Activated CD8-positive, alpha-beta memory T cell treated with anti-CD3 and anti-CD28 coated beads, Interleukin-2, amount 10 ng/mL, durations not matched to agents 7 days and 5 days (primary cell): ENCODE measurements at regions not wholly inside any gene's neighbourhood (a gene's known extent, or its start where the extent isn't known, plus 50 kb on each side); places are given as distances from the start of the nearest gene placed in this dataset.

Experiments
- ATAC-seq: fragments of 150-1000 bp; cut with Tn5 transposase; one replicate; pipeline ENCODE4 v1.10.0; 2021; ENCODE audit warnings: moderate library complexity
- CTCF ChIA-PET: fragments of 350-600 bp; sonication (Branson Sonifier 250); formaldehyde crosslinking; loops from one replicate; lab custom pipeline; 2021; ENCODE audit warnings: antibody characterized with exemption; lab: Charles Lee
- DNase-seq: peaks from one replicate; pipeline ENCODE4 v3.0.0-alpha.2; 2020
- H3K27ac Mint-ChIP-seq: one replicate; pipeline ENCODE4 v1.8.0; 2021; ENCODE audit warnings: mild to moderate bottlenecking, mixed read lengths
- H3K27me3 Mint-ChIP-seq: one replicate; pipeline ENCODE4 v1.8.0; 2021; ENCODE audit warnings: mixed read lengths
- H3K36me3 Mint-ChIP-seq: one replicate; pipeline ENCODE4 v1.8.0; 2021; ENCODE audit warnings: mild to moderate bottlenecking, mixed read lengths
- H3K4me1 Mint-ChIP-seq: one replicate; pipeline ENCODE4 v1.8.0; 2021; ENCODE audit warnings: mixed read lengths
- H3K4me3 Mint-ChIP-seq: one replicate; pipeline ENCODE4 v1.8.0; 2021; ENCODE audit warnings: mild to moderate bottlenecking, moderate library complexity, mixed read lengths
- H3K9me3 Mint-ChIP-seq: one replicate; pipeline ENCODE4 v1.8.0; 2022; ENCODE audit warnings: low read depth, mixed read lengths

GRCh38 chr9:81225596-81225995, 463.8 kb downstream of the TLE1 start:
- Mint-ChIP-seq H3K27me3 (no peaks in the 10 kb centered on the region), H3K27ac (no peak overlapping the region), H3K36me3 (no peaks in the 10 kb centered on the region), H3K4me1 (no peaks in the 10 kb centered on the region), H3K4me3 (no peak overlapping the region), H3K9me3 (peaks cover 3% of the 10 kb centered on the region)
- ATAC-seq, result no peak
- DNase-seq, result no peak
- CTCF ChIA-PET, result no interaction called here

- peaks cover 3% of the 10 kb centered on the region for H3K9me3 Mint-ChIP-seq
- CTCF ChIA-PET, result no interaction called here
- no peak overlapping the region for H3K4me3 Mint-ChIP-seq
These were observed 464.9 kb downstream of the TLE1 start for GRCh38 chr9:81224166-81225081.

GRCh38 chr9:81214975-81215374, 474.4 kb downstream of the TLE1 start:
- H3K4me1 Mint-ChIP-seq, result no peaks in the 10 kb centered on the region
- no peaks in the 10 kb centered on the region for H3K36me3 Mint-ChIP-seq
- H3K4me3 Mint-ChIP-seq, result no peak overlapping the region
- CTCF ChIA-PET, result no interaction called here
- H3K27ac Mint-ChIP-seq, result no peak overlapping the region
- DNase-seq, result no peak
- H3K27me3 Mint-ChIP-seq, result no peaks in the 10 kb centered on the region
- no peak for ATAC-seq
- H3K9me3 Mint-ChIP-seq, result peaks cover 6% of the 10 kb centered on the region

More at GRCh38 chr9:81224166-81225081, 464.9 kb downstream of the TLE1 start:
- Mint-ChIP-seq H3K27me3 (no peaks in the 10 kb centered on the region), H3K4me1 (no peaks in the 10 kb centered on the region), H3K27ac (no peak overlapping the region), H3K36me3 (no peaks in the 10 kb centered on the region)
- DNase-seq (no peak), ATAC-seq (no peak)

GRCh38 chr9:81213456-81213855, 475.9 kb downstream of the TLE1 start:
- DNase-seq (no peak), ATAC-seq (no peak)
- Mint-ChIP-seq H3K27me3 (no peaks in the 10 kb centered on the region), H3K4me1 (no peaks in the 10 kb centered on the region), H3K9me3 (peaks cover 4% of the 10 kb centered on the region), H3K36me3 (no peaks in the 10 kb centered on the region), H3K27ac (no peak overlapping the region), H3K4me3 (no peak overlapping the region)
- CTCF ChIA-PET, result no interaction called here

- no peaks in the 10 kb centered on the region for H3K4me1 Mint-ChIP-seq
- H3K27ac Mint-ChIP-seq, result no peak overlapping the region
- CTCF ChIA-PET, result no interaction called here
- no peak overlapping the region for H3K4me3 Mint-ChIP-seq
- H3K36me3 Mint-ChIP-seq, result no peaks in the 10 kb centered on the region
- peaks cover 4% of the 10 kb centered on the region for H3K9me3 Mint-ChIP-seq
- ATAC-seq, result no peak
- no peaks in the 10 kb centered on the region for H3K27me3 Mint-ChIP-seq
- DNase-seq, result no peak
These were observed 477.6 kb downstream of the TLE1 start for GRCh38 chr9:81211741-81212140.

GRCh38 chr9:81207651-81208050, 481.7 kb downstream of the TLE1 start:
- Mint-ChIP-seq H3K4me1 (no peaks in the 10 kb centered on the region), H3K27ac (no peak overlapping the region), H3K4me3 (no peak overlapping the region), H3K36me3 (no peaks in the 10 kb centered on the region), H3K9me3 (peaks cover 12% of the 10 kb centered on the region), H3K27me3 (no peaks in the 10 kb centered on the region)
- CTCF ChIA-PET, result no interaction called here
- DNase-seq (no peak), ATAC-seq (no peak)

GRCh38 chr9:81202292-81202691, 487.1 kb downstream of the TLE1 start:
- H3K27me3 Mint-ChIP-seq, result no peaks in the 10 kb centered on the region
- peaks cover 12% of the 10 kb centered on the region for H3K9me3 Mint-ChIP-seq
- H3K27ac Mint-ChIP-seq, result no peak overlapping the region
- H3K36me3 Mint-ChIP-seq, result no peaks in the 10 kb centered on the region
- CTCF ChIA-PET, result no interaction called here
- no peaks in the 10 kb centered on the region for H3K4me1 Mint-ChIP-seq
- DNase-seq (no peak), ATAC-seq (no peak)
- H3K4me3 Mint-ChIP-seq, result no peak overlapping the region

GRCh38 chr9:81195206-81195605, 494.1 kb downstream of the TLE1 start:
- Mint-ChIP-seq H3K27ac (no peak overlapping the region), H3K9me3 (peaks cover 9% of the 10 kb centered on the region), H3K4me1 (no peaks in the 10 kb centered on the region), H3K27me3 (no peaks in the 10 kb centered on the region), H3K4me3 (no peak overlapping the region), H3K36me3 (no peaks in the 10 kb centered on the region)
- CTCF ChIA-PET, result no interaction called here
- ATAC-seq (no peak), DNase-seq (no peak)

- H3K4me3 Mint-ChIP-seq, result no peak overlapping the region
- DNase-seq (no peak), ATAC-seq (no peak)
- CTCF ChIA-PET, result no interaction called here
- no peak overlapping the region for H3K27ac Mint-ChIP-seq
- peaks cover 9% of the 10 kb centered on the region for H3K9me3 Mint-ChIP-seq
- H3K36me3 Mint-ChIP-seq, result no peaks in the 10 kb centered on the region
- H3K4me1 Mint-ChIP-seq, result no peaks in the 10 kb centered on the region
- H3K27me3 Mint-ChIP-seq, result no peaks in the 10 kb centered on the region
These were observed 495.7 kb downstream of the TLE1 start for GRCh38 chr9:81193362-81194339.

GRCh38 chr9:81191222-81191621, 498.1 kb downstream of the TLE1 start:
- CTCF ChIA-PET, result no interaction called here
- no peak for ATAC-seq
- Mint-ChIP-seq H3K4me3 (no peak overlapping the region), H3K27ac (no peak overlapping the region), H3K4me1 (no peaks in the 10 kb centered on the region), H3K36me3 (no peaks in the 10 kb centered on the region), H3K27me3 (no peaks in the 10 kb centered on the region), H3K9me3 (peaks cover 5% of the 10 kb centered on the region)
- no peak for DNase-seq

- Mint-ChIP-seq H3K36me3 (no peaks in the 10 kb centered on the region), H3K27ac (no peak overlapping the region), H3K4me3 (no peak overlapping the region), H3K9me3 (peaks cover 5% of the 10 kb centered on the region), H3K4me1 (no peaks in the 10 kb centered on the region), H3K27me3 (no peaks in the 10 kb centered on the region)
- CTCF ChIA-PET, result no interaction called here
- DNase-seq (no peak), ATAC-seq (no peak)
These were observed 498.7 kb downstream of the TLE1 start for GRCh38 chr9:81190659-81191058.

GRCh38 chr9:81183761-81184160, 505.6 kb downstream of the TLE1 start:
- Mint-ChIP-seq H3K9me3 (no peaks in the 10 kb centered on the region), H3K4me3 (no peak overlapping the region), H3K4me1 (no peaks in the 10 kb centered on the region), H3K27ac (no peak overlapping the region), H3K36me3 (no peaks in the 10 kb centered on the region), H3K27me3 (no peaks in the 10 kb centered on the region)
- DNase-seq, result no peak
- CTCF ChIA-PET, result no interaction called here
- ATAC-seq, result no peak

- DNase-seq (no peak), ATAC-seq (no peak)
- Mint-ChIP-seq H3K27me3 (no peaks in the 10 kb centered on the region), H3K36me3 (no peaks in the 10 kb centered on the region), H3K4me1 (no peaks in the 10 kb centered on the region), H3K27ac (no peak overlapping the region), H3K9me3 (no peaks in the 10 kb centered on the region), H3K4me3 (no peak overlapping the region)
- CTCF ChIA-PET, result no interaction called here
These were observed 506.9 kb downstream of the TLE1 start for GRCh38 chr9:81182431-81182830.
